Trophoblast cell (in vitro differentiated cells and primary cell): ENCODE measurements at regions not wholly inside any gene's neighbourhood (a gene's known extent, or its start where the extent isn't known, plus 50 kb on each side); places are given as distances from the start of the nearest gene placed in this dataset.

Source experiments
- DNase-seq, 2 donors: peaks; one replicate each; pipeline ENCODE4 v3.0.0-alpha.2; 2016
- H2AFZ ChIP-seq: 2 replicates; pipeline ENCODE4 v1.6.1; 2013; ENCODE audit warnings: low read length, moderate library complexity, mild to moderate bottlenecking; ENCODE audit not compliant: insufficient read depth, poor library complexity
- H2AK5ac ChIP-seq: 2 replicates; pipeline ENCODE4 v1.6.1; 2013; ENCODE audit warnings: mild to moderate bottlenecking, low read length
- H2BK120ac ChIP-seq: 2 replicates; pipeline ENCODE4 v1.6.1; 2013; ENCODE audit warnings: low read length, mild to moderate bottlenecking, moderate library complexity; ENCODE audit not compliant: insufficient read depth, poor library complexity
- H2BK12ac ChIP-seq: 2 replicates; pipeline ENCODE4 v1.6.1; 2013; ENCODE audit warnings: mild to moderate bottlenecking, low read length, moderate library complexity
- H2BK5ac ChIP-seq: 2 replicates; pipeline ENCODE4 v1.6.1; 2013; ENCODE audit warnings: low read length, low read depth, moderate library complexity, mild to moderate bottlenecking; ENCODE audit not compliant: poor library complexity
- H3K14ac ChIP-seq: 2 replicates; pipeline ENCODE4 v1.6.1; 2013; ENCODE audit warnings: mild to moderate bottlenecking, low read length
- H3K18ac ChIP-seq: 2 replicates; pipeline ENCODE4 v1.6.1; 2013; ENCODE audit warnings: mild to moderate bottlenecking, low read length
- H3K23ac ChIP-seq: 2 replicates; pipeline ENCODE4 v1.6.1; 2013; ENCODE audit warnings: low read length
- H3K27ac ChIP-seq: 2 replicates; pipeline ENCODE4 v1.5.1; 2013; ENCODE audit warnings: low read depth, mild to moderate bottlenecking, inconsistent platforms, low read length, moderate library complexity
- H3K27me3 ChIP-seq: 2 replicates; pipeline ENCODE4 v1.6.1; 2013; ENCODE audit warnings: inconsistent platforms, mild to moderate bottlenecking, low read length, moderate library complexity; ENCODE audit not compliant: insufficient read depth
- H3K36me3 ChIP-seq, 2 experiments: 1 replicate in 1 of 2; 2 replicates in 1 of 2; pipeline ENCODE4 v1.6.1; 2013; ENCODE audit warnings: low read length in 2 of 2, mild to moderate bottlenecking in 2 of 2, moderate library complexity in 1 of 2; ENCODE audit not compliant: insufficient read depth in 2 of 2, control insufficient read depth in 1 of 2
- H3K4ac ChIP-seq: 2 replicates; pipeline ENCODE4 v1.6.1; 2013; ENCODE audit warnings: low read depth, mild to moderate bottlenecking, low read length, moderate library complexity
- H3K4me1 ChIP-seq, 2 experiments: 1 replicate in 1 of 2; 2 replicates in 1 of 2; pipeline ENCODE4 v1.6.1; 2013; ENCODE audit warnings: low read length in 2 of 2, mild to moderate bottlenecking in 2 of 2, moderate library complexity in 1 of 2; ENCODE audit not compliant: insufficient read depth in 2 of 2, control insufficient read depth in 1 of 2
- H3K4me2 ChIP-seq: 2 replicates; pipeline ENCODE4 v1.6.1; 2013; ENCODE audit warnings: inconsistent platforms, mild to moderate bottlenecking, low read length, moderate library complexity
- H3K4me3 ChIP-seq: 2 replicates; pipeline ENCODE4 v1.5.1; 2013; ENCODE audit warnings: mild to moderate bottlenecking, low read depth, low read length, inconsistent platforms
- H3K79me1 ChIP-seq: one replicate; pipeline ENCODE4 v1.6.1; 2013; ENCODE audit warnings: low read length
- H3K79me2 ChIP-seq: 2 replicates; pipeline ENCODE4 v1.6.1; 2013; ENCODE audit warnings: low read length, mild to moderate bottlenecking; ENCODE audit not compliant: control insufficient read depth, insufficient read depth, poor library complexity
- H3K9ac ChIP-seq: 2 replicates; pipeline ENCODE4 v1.6.1; 2013; ENCODE audit warnings: mild to moderate bottlenecking, low read length
- H3K9me3 ChIP-seq: 2 replicates; pipeline ENCODE4 v1.6.1; 2013; ENCODE audit warnings: low read depth, mild to moderate bottlenecking, control low read depth, inconsistent platforms, low read length; ENCODE audit not compliant: insufficient read depth
- H4K12ac ChIP-seq: 2 replicates; pipeline ENCODE4 v1.6.1; 2013; ENCODE audit warnings: low read depth, mild to moderate bottlenecking, low read length, moderate library complexity
- H4K8ac ChIP-seq: 2 replicates; pipeline ENCODE4 v1.6.1; 2013; ENCODE audit warnings: low read depth, mild to moderate bottlenecking, low read length, moderate library complexity
- H4K91ac ChIP-seq: one replicate; pipeline ENCODE4 v1.6.1; 2013; ENCODE audit warnings: low read depth, mild to moderate bottlenecking, low read length, moderate library complexity
- WGBS: extraction: QIAGEN DNeasy Blood & Tissue Kit; methylation state at CpG from one replicate; pipeline ENCODE4 v1.1.7; 2013; ENCODE audit warnings: missing lambda C conversion rate; ENCODE audit not compliant: insufficient read length, insufficient coverage; ENCODE audit errors: extremely low coverage; 5-methylcytosine and 5-hydroxymethylcytosine counted together

DNA sequence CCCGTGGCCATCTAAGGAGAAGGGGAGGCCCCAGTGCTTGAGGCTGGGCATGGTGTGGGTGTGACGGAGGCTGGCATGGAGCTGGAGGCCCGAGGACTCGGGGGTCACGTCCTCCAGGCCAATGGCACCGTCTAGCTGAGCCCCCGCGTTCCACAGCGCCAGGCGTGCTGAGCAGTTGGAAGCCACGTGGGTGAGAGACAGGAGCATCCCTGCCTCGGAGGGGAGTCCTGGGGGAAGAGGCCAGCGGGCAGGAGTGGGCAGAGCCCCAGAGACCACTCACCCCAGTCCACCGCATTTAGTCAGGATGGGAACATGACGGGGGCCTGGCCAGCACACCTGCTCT lies 78.8 kb downstream of the RMI2 start:
- WGBS = no CpG with 5 or more reads among the region's 15 CpGs
- no peak for DNase-seq
- Histone ChIP-seq H2BK120ac (no peak overlapping the region), H3K4me1 (no peaks in the 10 kb centered on the region), H3K4me3 (no peak overlapping the region), H3K9me3 (peaks cover 2% of the 10 kb centered on the region), H3K9ac (no peak overlapping the region), H3K27ac (no peak overlapping the region), H3K4me2 (no peak overlapping the region), H2BK12ac (no peak overlapping the region), H2BK5ac (no peak overlapping the region), H2AK5ac (no peak overlapping the region), H4K8ac (no peak overlapping the region), H2AFZ (no peak overlapping the region), H4K91ac (no peak overlapping the region), H3K27me3 (no peaks in the 10 kb centered on the region), H3K18ac (no peak overlapping the region), H3K36me3 (no peaks in the 10 kb centered on the region), H3K79me2 (no peaks in the 10 kb centered on the region), H3K14ac (no peak overlapping the region), H3K23ac (no peak overlapping the region), H3K79me1 (no peaks in the 10 kb centered on the region), H4K12ac (no peak overlapping the region), H3K4ac (no peak overlapping the region)

DNA sequence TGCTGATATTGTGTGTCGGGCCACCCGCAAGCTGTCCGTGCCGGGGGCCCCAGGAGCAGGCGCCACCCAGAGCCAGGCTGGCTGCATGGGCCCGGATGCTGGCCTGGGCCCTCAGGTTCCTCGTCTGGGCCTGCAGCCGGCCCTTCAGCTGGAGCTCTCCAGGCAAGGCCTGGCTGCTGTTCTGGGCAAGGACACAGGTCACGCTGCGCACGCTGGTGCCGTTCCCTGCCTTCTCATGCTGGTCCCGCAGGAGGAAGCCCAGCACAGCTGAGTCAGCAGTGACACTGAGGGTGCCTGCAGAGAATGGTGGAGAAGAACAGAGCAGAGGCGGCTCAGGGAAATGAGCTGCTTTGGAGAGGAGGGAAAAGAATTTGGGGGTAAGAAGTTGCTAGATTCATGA lies 79.9 kb downstream of the RMI2 start:
- H3K27ac ChIP-seq = no peak overlapping the region
- H3K4me1 ChIP-seq = no peaks in the 10 kb centered on the region
- H2AFZ ChIP-seq = no peak overlapping the region
- H2BK12ac ChIP-seq = no peak overlapping the region
- H3K79me1 ChIP-seq = no peaks in the 10 kb centered on the region
- H3K79me2 ChIP-seq = no peaks in the 10 kb centered on the region
- no peak overlapping the region for H3K23ac ChIP-seq
- no peaks in the 10 kb centered on the region for H3K27me3 ChIP-seq
- no peak overlapping the region for H2BK120ac ChIP-seq
- H3K9ac ChIP-seq = no peak overlapping the region
- H4K8ac ChIP-seq = no peak overlapping the region
- H4K12ac ChIP-seq = no peak overlapping the region
- H3K18ac ChIP-seq = no peak overlapping the region
- no peaks in the 10 kb centered on the region for H3K36me3 ChIP-seq
- no peak overlapping the region for H3K4me2 ChIP-seq
- no peak overlapping the region for H3K4me3 ChIP-seq
- no peak overlapping the region for H2AK5ac ChIP-seq
- peaks cover 2% of the 10 kb centered on the region for H3K9me3 ChIP-seq
- peak; percentile 89 to 91 for DNase-seq
- H3K14ac ChIP-seq = no peak overlapping the region
- H2BK5ac ChIP-seq = no peak overlapping the region
- H4K91ac ChIP-seq = no peak overlapping the region
- no CpG with 5 or more reads among the region's 14 CpGs for WGBS
- H3K4ac ChIP-seq = no peak overlapping the region

GRCh38 chr16:11428623-11428953 lies 83.3 kb downstream of the RMI2 start:
- no peak overlapping the region for H3K18ac ChIP-seq
- H2AFZ ChIP-seq = no peak overlapping the region
- no peaks in the 10 kb centered on the region for H3K79me2 ChIP-seq
- no peaks in the 10 kb centered on the region for H3K79me1 ChIP-seq
- no peaks in the 10 kb centered on the region for H3K27me3 ChIP-seq
- no peak overlapping the region for H3K27ac ChIP-seq
- no peaks in the 10 kb centered on the region for H3K4me1 ChIP-seq
- no peak for DNase-seq
- H3K9ac ChIP-seq = no peak overlapping the region
- H3K36me3 ChIP-seq = no peaks in the 10 kb centered on the region
- no peak overlapping the region for H2BK12ac ChIP-seq
- no peak overlapping the region for H3K23ac ChIP-seq
- no peak overlapping the region for H4K12ac ChIP-seq
- no peak overlapping the region for H3K4me2 ChIP-seq
- peaks cover 3% of the 10 kb centered on the region for H3K9me3 ChIP-seq
- H3K4ac ChIP-seq = no peak overlapping the region
- H4K8ac ChIP-seq = no peak overlapping the region
- H2BK120ac ChIP-seq = no peak overlapping the region
- no peak overlapping the region for H3K4me3 ChIP-seq
- no peak overlapping the region for H3K14ac ChIP-seq
- no peak overlapping the region for H2AK5ac ChIP-seq
- WGBS = no CpG with 5 or more reads among the region's 4 CpGs
- no peak overlapping the region for H4K91ac ChIP-seq
- no peak overlapping the region for H2BK5ac ChIP-seq

DNA sequence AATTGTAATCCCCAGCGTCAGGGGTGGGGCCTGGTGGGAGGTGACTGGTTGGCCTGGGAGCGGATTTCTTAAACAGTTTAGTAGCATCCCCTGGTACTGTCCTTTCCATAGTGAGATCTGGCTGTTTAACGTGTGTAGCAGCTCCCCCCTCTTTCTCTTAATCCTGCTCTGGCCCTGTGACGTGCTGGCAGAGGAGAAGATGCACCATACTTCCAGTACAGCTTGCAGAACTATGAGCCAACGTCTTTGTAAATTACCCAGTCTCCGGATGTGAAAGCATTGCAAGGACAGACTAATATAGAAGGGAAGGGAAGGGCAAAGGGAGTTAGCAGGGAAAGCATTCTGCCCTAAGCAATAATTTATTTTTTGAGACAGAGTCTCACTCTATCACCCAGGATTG lies 83.9 kb downstream of the RMI2 start:
- no peak overlapping the region for H3K27ac ChIP-seq
- H4K91ac ChIP-seq = no peak overlapping the region
- H3K36me3 ChIP-seq = no peaks in the 10 kb centered on the region
- H2AFZ ChIP-seq = no peak overlapping the region
- no peak overlapping the region for H2BK12ac ChIP-seq
- H2BK5ac ChIP-seq = no peak overlapping the region
- no peak overlapping the region for H3K18ac ChIP-seq
- no peak overlapping the region for H3K14ac ChIP-seq
- H3K9ac ChIP-seq = no peak overlapping the region
- H3K9me3 ChIP-seq = peaks cover 3% of the 10 kb centered on the region
- no peak overlapping the region for H3K4me2 ChIP-seq
- H3K23ac ChIP-seq = no peak overlapping the region
- no peak overlapping the region for H3K4ac ChIP-seq
- H2BK120ac ChIP-seq = no peak overlapping the region
- no CpG with 5 or more reads among the region's 6 CpGs for WGBS
- no peak overlapping the region for H4K8ac ChIP-seq
- no peak overlapping the region for H2AK5ac ChIP-seq
- H3K4me3 ChIP-seq = no peak overlapping the region
- no peaks in the 10 kb centered on the region for H3K79me2 ChIP-seq
- no peaks in the 10 kb centered on the region for H3K4me1 ChIP-seq
- DNase-seq = no peak
- no peaks in the 10 kb centered on the region for H3K27me3 ChIP-seq
- H4K12ac ChIP-seq = no peak overlapping the region
- no peaks in the 10 kb centered on the region for H3K79me1 ChIP-seq

DNA sequence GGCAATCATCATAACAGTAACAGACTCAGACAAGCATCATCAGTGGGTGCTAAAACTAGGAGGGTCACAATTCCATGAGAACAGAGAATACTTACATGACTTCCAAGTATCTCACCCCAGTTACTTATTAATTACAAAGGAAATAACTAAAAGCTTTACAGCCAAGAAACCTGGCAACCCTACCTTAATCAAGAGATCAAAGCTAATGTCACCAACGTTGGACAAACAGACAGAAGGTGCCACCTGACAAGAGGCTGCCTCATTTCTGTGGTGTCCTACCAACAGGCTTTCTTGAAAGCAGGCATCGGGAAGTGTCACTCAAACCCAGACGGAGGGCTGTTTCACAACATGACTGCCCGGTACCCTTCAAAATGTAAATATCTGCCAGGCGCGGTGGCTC lies 84.6 kb downstream of the RMI2 start:
- Histone ChIP-seq H3K23ac (no peak overlapping the region), H2BK12ac (no peak overlapping the region), H3K4ac (no peak overlapping the region), H3K4me1 (no peaks in the 10 kb centered on the region), H4K91ac (no peak overlapping the region), H4K8ac (no peak overlapping the region), H3K9me3 (peaks cover 3% of the 10 kb centered on the region), H3K4me3 (no peak overlapping the region), H3K18ac (no peak overlapping the region), H2AK5ac (no peak overlapping the region), H3K4me2 (no peak overlapping the region), H3K36me3 (no peaks in the 10 kb centered on the region), H2BK5ac (no peak overlapping the region), H3K14ac (no peak overlapping the region), H4K12ac (no peak overlapping the region), H3K27me3 (no peaks in the 10 kb centered on the region), H3K9ac (no peak overlapping the region), H3K79me1 (no peaks in the 10 kb centered on the region), H3K79me2 (no peaks in the 10 kb centered on the region), H2AFZ (no peak overlapping the region), H2BK120ac (no peak overlapping the region), H3K27ac (no peak overlapping the region)
- WGBS = no CpG with 5 or more reads among the region's 6 CpGs
- no peak for DNase-seq
